ENCODE measurements at regions not wholly inside any gene's neighbourhood (a gene's known extent, or its start where the extent isn't known, plus 50 kb on each side); places are given as distances from the start of the nearest gene placed in this dataset.

- 100% methylated on average over 1 of the region's 1 CpG; no CpG with 5 or more reads in 1 of the 2 experiments for WGBS, 2 experiments
- Histone ChIP-seq H3K4me1 (ENCODE audit: control insufficient read depth, insufficient read depth, low read length) (peaks cover 12% of the 10 kb centered on the region), H3K9me3 (ENCODE audit: control insufficient read depth, low read length) (no peaks in the 10 kb centered on the region), H3K36me3 (ENCODE audit: control insufficient read depth, insufficient read depth, low read length) (no peaks in the 10 kb centered on the region), H3K4me3 (ENCODE audit: insufficient read depth, low read depth, low read length) (no peak overlapping the region), H3K27me3 (ENCODE audit: control insufficient read depth, insufficient read depth, low read length, poor library complexity, severe bottlenecking) (no peaks in the 10 kb centered on the region), H3K27ac (ENCODE audit: insufficient read depth, low read depth, low read length, poor library complexity, severe bottlenecking) (no peak overlapping the region)
Measured at GRCh38 chr5:158133369-158133768, 274.4 kb upstream of the CLINT1 start.

DNA sequence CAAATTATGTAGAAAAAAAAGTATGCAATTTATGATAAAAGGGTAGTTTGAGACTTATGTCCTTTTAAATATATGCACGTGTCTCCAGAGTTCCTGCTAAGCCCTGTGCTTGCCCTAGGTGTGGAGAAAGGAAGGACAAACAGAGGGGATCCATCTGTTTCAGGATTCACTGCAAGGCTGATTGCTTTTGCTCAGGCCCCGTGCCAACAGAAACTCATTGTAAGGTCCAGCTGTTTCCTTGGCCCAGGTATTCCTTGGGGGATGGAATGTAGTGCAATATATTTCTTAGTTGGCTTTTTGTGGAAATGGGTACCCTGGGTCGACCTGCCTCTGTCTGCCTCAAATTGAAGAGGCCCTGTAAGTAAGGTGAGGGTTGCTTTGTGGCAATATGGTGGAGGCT, 268.6 kb upstream of the CLINT1 start:
- no peak overlapping the region for H3K27ac ChIP-seq (ENCODE audit: insufficient read depth, low read depth, low read length, poor library complexity, severe bottlenecking)
- 86 to 89% methylated on average over 3 of the region's 3 CpGs for WGBS, 2 experiments
- no peaks in the 10 kb centered on the region for H3K36me3 ChIP-seq (ENCODE audit: control insufficient read depth, insufficient read depth, low read length)
- H3K4me1 ChIP-seq (ENCODE audit: control insufficient read depth, insufficient read depth, low read length), result peaks cover 6% of the 10 kb centered on the region
- H3K27me3 ChIP-seq (ENCODE audit: control insufficient read depth, insufficient read depth, low read length, poor library complexity, severe bottlenecking), result no peaks in the 10 kb centered on the region
- H3K4me3 ChIP-seq (ENCODE audit: insufficient read depth, low read depth, low read length), result no peak overlapping the region
- H3K9me3 ChIP-seq (ENCODE audit: control insufficient read depth, low read length), result no peaks in the 10 kb centered on the region

GRCh38 chr5:158126442-158127405, 267.8 kb upstream of the CLINT1 start:
- H3K27me3 ChIP-seq (ENCODE audit: control insufficient read depth, insufficient read depth, low read length, poor library complexity, severe bottlenecking), result no peaks in the 10 kb centered on the region
- no peak overlapping the region for H3K4me3 ChIP-seq (ENCODE audit: insufficient read depth, low read depth, low read length)
- H3K36me3 ChIP-seq (ENCODE audit: control insufficient read depth, insufficient read depth, low read length), result no peaks in the 10 kb centered on the region
- no peaks in the 10 kb centered on the region for H3K9me3 ChIP-seq (ENCODE audit: control insufficient read depth, low read length)
- 71 to 78% methylated on average over 10 to 11 of the region's 11 CpGs for WGBS, 2 experiments
- H3K4me1 ChIP-seq (ENCODE audit: control insufficient read depth, insufficient read depth, low read length), result peaks cover 6% of the 10 kb centered on the region
- H3K27ac ChIP-seq (ENCODE audit: insufficient read depth, low read depth, low read length, poor library complexity, severe bottlenecking), result no peak overlapping the region

DNA sequence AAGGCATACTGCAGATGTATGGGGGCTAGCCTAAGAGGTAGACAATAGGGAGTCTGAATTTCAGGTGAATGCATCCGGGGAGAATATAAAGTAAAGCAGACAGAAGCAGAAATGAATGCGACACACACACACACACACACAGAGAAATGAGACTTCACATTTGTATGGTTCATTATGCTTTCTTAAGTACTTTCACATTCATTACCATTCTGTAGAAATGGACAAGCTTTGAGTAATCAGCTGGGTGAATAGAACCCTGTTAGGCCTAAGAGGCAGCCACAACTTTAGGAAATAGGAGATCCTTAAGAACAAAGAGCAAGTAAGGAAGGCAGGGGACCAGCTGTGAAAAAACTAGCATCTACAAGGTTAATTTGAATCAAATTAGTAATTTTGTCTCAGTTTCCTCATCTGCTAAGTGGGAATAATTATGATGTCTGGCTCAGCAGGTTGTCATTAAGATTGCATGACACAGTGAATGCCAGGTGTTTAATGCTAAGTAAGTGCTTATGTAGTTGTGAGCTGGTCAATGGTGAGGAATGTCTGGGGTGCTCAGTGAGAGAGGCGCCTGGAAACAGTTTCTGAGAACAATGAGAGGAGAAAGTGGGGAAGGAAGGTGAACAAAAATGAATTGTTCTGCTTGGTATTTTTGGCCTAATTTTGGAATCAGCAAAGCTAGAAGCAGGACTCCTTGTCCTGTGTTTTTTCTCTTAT, 265.8 kb upstream of the CLINT1 start:
- WGBS, 2 experiments, result 77 to 85% methylated on average over 2 to 3 of the region's 3 CpGs
- no peaks in the 10 kb centered on the region for H3K27me3 ChIP-seq (ENCODE audit: control insufficient read depth, insufficient read depth, low read length, poor library complexity, severe bottlenecking)
- H3K9me3 ChIP-seq (ENCODE audit: control insufficient read depth, low read length), result no peaks in the 10 kb centered on the region

DNA sequence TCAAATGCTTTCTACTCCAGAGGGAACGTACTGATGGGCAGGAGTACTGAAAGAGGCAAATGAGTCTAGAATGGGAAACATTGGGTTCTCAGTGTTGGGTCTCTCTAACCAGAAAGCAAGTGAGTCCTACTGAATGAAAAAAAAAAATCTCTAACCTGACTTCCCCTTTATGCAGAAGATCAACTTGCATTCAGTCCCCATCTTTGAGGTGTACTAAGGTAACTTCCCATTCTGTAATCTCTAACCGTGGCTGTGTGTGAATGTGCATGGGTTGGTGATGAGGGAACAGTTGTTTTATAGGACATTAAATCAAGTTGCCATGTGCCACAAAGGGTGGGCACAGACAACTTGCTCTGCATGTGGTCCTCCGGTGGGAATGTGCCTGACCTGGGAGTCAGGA, 264.6 kb upstream of the CLINT1 start:
- WGBS, 2 experiments, result 90 to 93% methylated on average over 3 of the region's 3 CpGs
- Histone ChIP-seq H3K27me3 (ENCODE audit: control insufficient read depth, insufficient read depth, low read length, poor library complexity, severe bottlenecking) (no peaks in the 10 kb centered on the region), H3K9me3 (ENCODE audit: control insufficient read depth, low read length) (no peaks in the 10 kb centered on the region), H3K27ac (ENCODE audit: insufficient read depth, low read depth, low read length, poor library complexity, severe bottlenecking) (no peak overlapping the region), H3K4me1 (ENCODE audit: control insufficient read depth, insufficient read depth, low read length) (peaks cover 6% of the 10 kb centered on the region), H3K4me3 (ENCODE audit: insufficient read depth, low read depth, low read length) (no peak overlapping the region), H3K36me3 (ENCODE audit: control insufficient read depth, insufficient read depth, low read length) (no peaks in the 10 kb centered on the region)

More for the DNA sequence above, 265.8 kb upstream of the CLINT1 start:
- Histone ChIP-seq H3K4me3 (ENCODE audit: insufficient read depth, low read depth, low read length) (no peak overlapping the region), H3K4me1 (ENCODE audit: control insufficient read depth, insufficient read depth, low read length) (peaks cover 6% of the 10 kb centered on the region), H3K27ac (ENCODE audit: insufficient read depth, low read depth, low read length, poor library complexity, severe bottlenecking) (no peak overlapping the region), H3K36me3 (ENCODE audit: control insufficient read depth, insufficient read depth, low read length) (no peaks in the 10 kb centered on the region)

GRCh38 chr5:158121678-158122077, 262.7 kb upstream of the CLINT1 start:
- WGBS, 2 experiments, result 81 to 85% methylated on average over 1 of the region's 1 CpG
- H3K27ac ChIP-seq (ENCODE audit: insufficient read depth, low read depth, low read length, poor library complexity, severe bottlenecking), result no peak overlapping the region
- no peak overlapping the region for H3K4me3 ChIP-seq (ENCODE audit: insufficient read depth, low read depth, low read length)
- H3K27me3 ChIP-seq (ENCODE audit: control insufficient read depth, insufficient read depth, low read length, poor library complexity, severe bottlenecking), result no peaks in the 10 kb centered on the region
- H3K36me3 ChIP-seq (ENCODE audit: control insufficient read depth, insufficient read depth, low read length), result no peaks in the 10 kb centered on the region
- H3K4me1 ChIP-seq (ENCODE audit: control insufficient read depth, insufficient read depth, low read length), result no peaks in the 10 kb centered on the region
- H3K9me3 ChIP-seq (ENCODE audit: control insufficient read depth, low read length), result no peaks in the 10 kb centered on the region

- 84 to 97% methylated on average over 1 of the region's 1 CpG for WGBS, 2 experiments
- no peaks in the 10 kb centered on the region for H3K27me3 ChIP-seq (ENCODE audit: control insufficient read depth, insufficient read depth, low read length, poor library complexity, severe bottlenecking)
- H3K4me1 ChIP-seq (ENCODE audit: control insufficient read depth, insufficient read depth, low read length), result no peaks in the 10 kb centered on the region
Measured at GRCh38 chr5:158120760-158121159, 261.8 kb upstream of the CLINT1 start.

DNA sequence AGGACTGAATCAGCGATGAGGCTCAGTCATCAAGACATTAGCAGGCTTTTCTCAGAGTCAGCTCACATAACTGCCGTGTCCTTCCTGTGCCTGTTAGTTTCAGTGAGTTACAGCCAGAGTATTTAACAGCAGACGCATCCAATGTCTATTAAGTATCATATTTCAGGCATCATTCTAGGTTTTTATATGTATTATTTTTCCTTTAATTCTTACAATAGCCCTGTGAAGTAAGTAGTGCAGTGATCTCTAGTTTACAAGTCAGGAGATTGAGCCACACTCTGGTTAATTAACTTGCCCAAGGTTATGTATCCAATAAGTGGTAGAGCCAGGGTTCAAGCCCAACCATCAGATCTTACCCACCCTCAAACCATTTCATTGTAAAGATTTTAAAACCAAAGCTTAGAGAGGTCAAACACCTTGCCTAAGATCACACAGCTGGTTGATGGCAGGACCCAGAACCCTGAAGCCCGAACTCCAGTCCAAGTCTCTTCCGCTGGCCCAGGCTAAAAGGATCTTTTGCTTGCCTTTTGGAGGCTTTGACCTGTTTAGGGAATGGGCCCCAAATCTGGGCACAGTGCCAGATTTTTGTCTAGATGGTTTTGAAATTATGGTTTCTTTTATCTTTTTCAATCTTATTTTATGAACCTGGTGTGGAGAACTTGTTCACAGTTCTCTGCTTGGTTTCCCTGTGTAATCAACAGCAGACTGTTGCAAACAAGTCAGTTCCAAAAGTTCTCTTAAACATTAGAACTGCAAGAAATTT, 261.2 kb upstream of the CLINT1 start:
- Histone ChIP-seq H3K4me3 (ENCODE audit: insufficient read depth, low read depth, low read length) (no peak overlapping the region), H3K27me3 (ENCODE audit: control insufficient read depth, insufficient read depth, low read length, poor library complexity, severe bottlenecking) (no peaks in the 10 kb centered on the region), H3K27ac (ENCODE audit: insufficient read depth, low read depth, low read length, poor library complexity, severe bottlenecking) (no peak overlapping the region), H3K4me1 (ENCODE audit: control insufficient read depth, insufficient read depth, low read length) (no peaks in the 10 kb centered on the region), H3K9me3 (ENCODE audit: control insufficient read depth, low read length) (no peaks in the 10 kb centered on the region), H3K36me3 (ENCODE audit: control insufficient read depth, insufficient read depth, low read length) (no peaks in the 10 kb centered on the region)
- WGBS, 2 experiments, result 92 to 94% methylated on average over 4 to 5 of the region's 5 CpGs

More at GRCh38 chr5:158120760-158121159, 261.8 kb upstream of the CLINT1 start:
- Histone ChIP-seq H3K4me3 (ENCODE audit: insufficient read depth, low read depth, low read length) (no peak overlapping the region), H3K9me3 (ENCODE audit: control insufficient read depth, low read length) (no peaks in the 10 kb centered on the region), H3K36me3 (ENCODE audit: control insufficient read depth, insufficient read depth, low read length) (no peaks in the 10 kb centered on the region), H3K27ac (ENCODE audit: insufficient read depth, low read depth, low read length, poor library complexity, severe bottlenecking) (no peak overlapping the region)

GRCh38 chr5:158117467-158118160, 258.7 kb upstream of the CLINT1 start:
- no peaks in the 10 kb centered on the region for H3K27me3 ChIP-seq (ENCODE audit: control insufficient read depth, insufficient read depth, low read length, poor library complexity, severe bottlenecking)
- WGBS, 2 experiments, result 94 to 97% methylated on average over 4 to 6 of the region's 6 CpGs
- no peaks in the 10 kb centered on the region for H3K4me1 ChIP-seq (ENCODE audit: control insufficient read depth, insufficient read depth, low read length)
- H3K36me3 ChIP-seq (ENCODE audit: control insufficient read depth, insufficient read depth, low read length), result no peaks in the 10 kb centered on the region
- H3K27ac ChIP-seq (ENCODE audit: insufficient read depth, low read depth, low read length, poor library complexity, severe bottlenecking), result no peak overlapping the region
- no peak overlapping the region for H3K4me3 ChIP-seq (ENCODE audit: insufficient read depth, low read depth, low read length)
- H3K9me3 ChIP-seq (ENCODE audit: control insufficient read depth, low read length), result no peaks in the 10 kb centered on the region

All from ectodermal cell (in vitro differentiated cells).